ENCODE measurements at regions not wholly inside any gene's neighbourhood (a gene's known extent, or its start where the extent isn't known, plus 50 kb on each side); places are given as distances from the start of the nearest gene placed in this dataset.
"Not testable (repeated sequence)": the region's sequence is repeated elsewhere in the genome, so short reads cannot be mapped to it uniquely, and the experiment has no call there.

- DNase-seq = no peak
Measured at GRCh38 chr1:102498929-102499328, 502.2 kb upstream of the OLFM3 start.

GRCh38 chr1:102497810-102498209 lies 501.1 kb upstream of the OLFM3 start:
- peak; percentile 0 for DNase-seq

GRCh38 chr1:102472520-102472919 lies 475.8 kb upstream of the OLFM3 start:
- no peak for DNase-seq

GRCh38 chr1:102470767-102471166 lies 474.0 kb upstream of the OLFM3 start:
- DNase-seq = no peak

- no peak for DNase-seq
Measured at GRCh38 chr1:102466487-102466886, 469.8 kb upstream of the OLFM3 start.

- no peak for DNase-seq
Measured at GRCh38 chr1:102463328-102463727, 466.6 kb upstream of the OLFM3 start.

GRCh38 chr1:102442317-102442716 lies 445.6 kb upstream of the OLFM3 start:
- DNase-seq = not testable (repeated sequence)

- DNase-seq = no peak
Measured at GRCh38 chr1:102435483-102435882, 438.8 kb upstream of the OLFM3 start.

GRCh38 chr1:102434421-102434820 lies 437.7 kb upstream of the OLFM3 start:
- peak; percentile 1 for DNase-seq

- DNase-seq = no peak
Measured at GRCh38 chr1:102431253-102431652, 434.5 kb upstream of the OLFM3 start.

GRCh38 chr1:102420034-102420433 lies 423.3 kb upstream of the OLFM3 start:
- no peak for DNase-seq

Data from dermis blood vessel endothelial cell (primary cell).